Esophagus muscularis mucosa (tissue), 4 donors: ENCODE measurements at regions not wholly inside any gene's neighbourhood (a gene's known extent, or its start where the extent isn't known, plus 50 kb on each side); places are given as distances from the start of the nearest gene placed in this dataset.

Source experiments
- DNase-seq: peaks from one replicate; pipeline ENCODE4 v3.0.0-alpha.2; 2017; ENCODE audit errors: extremely low spot score
- H3K27ac ChIP-seq, 4 donors: fragments of 200-600 bp; sonication (generic); replicated peaks in 1 of 4; 1 replicate in 3 of 4; 2 replicates in 1 of 4; pipeline ENCODE4 v1.5.1; 2016 to 2019; ENCODE audit warnings: mild to moderate bottlenecking in 1 of 4
- H3K27me3 ChIP-seq, 4 donors: fragments of 200-600 bp; sonication (generic); one replicate each; pipeline versions ENCODE4 v1.5.1 to v1.6.0; 2016 to 2019
- H3K36me3 ChIP-seq, 4 donors: fragments of 200-600 bp; sonication (generic); one replicate each; pipeline ENCODE4 v1.5.1; 2016 to 2019
- H3K4me1 ChIP-seq, 4 donors: fragments of 200-600 bp; sonication (generic); one replicate each; pipeline ENCODE4 v1.5.1; 2016 to 2019
- H3K4me3 ChIP-seq, 4 donors: fragments of 200-600 bp; sonication (generic); 1 replicate in 2 of 4; 2 replicates in 2 of 4; pipeline ENCODE4 v1.5.1; 2016 to 2019; ENCODE audit warnings: mild to moderate bottlenecking in 4 of 4, moderate library complexity in 1 of 4
- H3K9me3 ChIP-seq, 4 donors: fragments of 200-600 bp; sonication (generic); 1 replicate in 3 of 4; 2 replicates in 1 of 4; pipeline ENCODE4 v1.5.1; 2016 to 2019
- EP300 ChIP-seq: sonication (generic); formaldehyde crosslinking; IDR thresholded peaks from one replicate; pipeline ENCODE4 v1.6.1; 2017; ENCODE audit warnings: antibody characterized with exemption
- POLR2A ChIP-seq: fragments of 450-650 bp; IDR thresholded peaks from one replicate; pipeline ENCODE4 v1.6.1; 2017; ENCODE audit warnings: antibody characterized with exemption, moderate library complexity, mild to moderate bottlenecking, low read depth
- POLR2AphosphoS5 ChIP-seq, 2 donors: sonication (generic); formaldehyde crosslinking; IDR thresholded peaks; one replicate each; pipeline ENCODE4 v1.6.1; 2017; ENCODE audit warnings: antibody characterized with exemption in 2 of 2
- WGBS: methylation state at CpG from one replicate; pipeline ENCODE4 v1.1.5; 2018; 5-methylcytosine and 5-hydroxymethylcytosine counted together
- intact Hi-C: fragments of 100-400 bp; cut with DNase I; formaldehyde crosslinking; loops from one replicate; pipeline ENCODE4 v1.15.1; 2023
- TF ChIP-seq, protein P1 (sequence below), 3 experiments: fragments of 200-600 bp in 2 of 3; fragments of 450-650 bp in 1 of 3; sonication (generic) in 2 of 3; IDR thresholded peaks; one replicate each; pipeline ENCODE4 v1.5.1; 2017 to 2019; ENCODE audit warnings: antibody characterized with exemption in 3 of 3, mild to moderate bottlenecking in 2 of 3, moderate library complexity in 1 of 3

DNA sequence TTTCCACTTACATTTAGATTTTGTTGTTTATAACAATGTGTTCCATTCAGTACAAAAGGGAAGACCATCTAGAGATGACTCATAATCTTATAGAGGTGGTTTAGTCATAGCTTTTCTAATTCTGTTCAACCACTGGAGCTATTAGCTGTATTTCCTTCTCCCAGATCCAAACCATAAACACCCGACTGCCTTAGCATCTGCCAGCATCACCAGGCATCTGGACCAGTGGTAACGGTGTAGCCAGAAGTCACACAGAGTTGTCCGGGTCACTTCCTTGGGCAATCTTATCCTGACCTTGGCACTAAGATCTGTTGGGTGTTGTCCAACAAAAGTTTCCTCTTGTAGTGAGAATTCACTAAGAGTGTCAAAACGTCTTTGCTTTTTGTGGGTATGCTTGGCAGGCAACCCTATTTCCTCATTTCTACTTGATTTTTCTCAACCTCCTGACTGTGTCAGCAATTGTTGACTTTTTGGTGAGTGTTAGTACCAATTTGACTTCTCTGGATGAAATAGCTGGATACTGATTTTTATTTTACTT, 372.1 kb upstream of the B3GALT2 start:
- Histone ChIP-seq H3K4me3 (no peak overlapping the region), H3K27ac (no peak overlapping the region), H3K27me3 (no peaks in the 10 kb centered on the region), H3K36me3 (no peaks in the 10 kb centered on the region), H3K4me1 (peaks cover 0 to 5% (median 2%) of the 10 kb centered on the region in 4 donors), H3K9me3 (no peaks in the 10 kb centered on the region)
- no peak for DNase-seq
- intact Hi-C loops, result no loop called here
- WGBS, result 40% methylated on average over 4 of the region's 4 CpGs
- TF ChIP-seq POLR2A (no peak), EP300 (no peak), POLR2AphosphoS5 (IDR thresholded peaks at IDR 0.05) (no peak)
- TF ChIP-seq, protein P1, sequence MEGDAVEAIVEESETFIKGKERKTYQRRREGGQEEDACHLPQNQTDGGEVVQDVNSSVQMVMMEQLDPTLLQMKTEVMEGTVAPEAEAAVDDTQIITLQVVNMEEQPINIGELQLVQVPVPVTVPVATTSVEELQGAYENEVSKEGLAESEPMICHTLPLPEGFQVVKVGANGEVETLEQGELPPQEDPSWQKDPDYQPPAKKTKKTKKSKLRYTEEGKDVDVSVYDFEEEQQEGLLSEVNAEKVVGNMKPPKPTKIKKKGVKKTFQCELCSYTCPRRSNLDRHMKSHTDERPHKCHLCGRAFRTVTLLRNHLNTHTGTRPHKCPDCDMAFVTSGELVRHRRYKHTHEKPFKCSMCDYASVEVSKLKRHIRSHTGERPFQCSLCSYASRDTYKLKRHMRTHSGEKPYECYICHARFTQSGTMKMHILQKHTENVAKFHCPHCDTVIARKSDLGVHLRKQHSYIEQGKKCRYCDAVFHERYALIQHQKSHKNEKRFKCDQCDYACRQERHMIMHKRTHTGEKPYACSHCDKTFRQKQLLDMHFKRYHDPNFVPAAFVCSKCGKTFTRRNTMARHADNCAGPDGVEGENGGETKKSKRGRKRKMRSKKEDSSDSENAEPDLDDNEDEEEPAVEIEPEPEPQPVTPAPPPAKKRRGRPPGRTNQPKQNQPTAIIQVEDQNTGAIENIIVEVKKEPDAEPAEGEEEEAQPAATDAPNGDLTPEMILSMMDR (IDR thresholded peaks at IDR 0.05), result no peak

DNA sequence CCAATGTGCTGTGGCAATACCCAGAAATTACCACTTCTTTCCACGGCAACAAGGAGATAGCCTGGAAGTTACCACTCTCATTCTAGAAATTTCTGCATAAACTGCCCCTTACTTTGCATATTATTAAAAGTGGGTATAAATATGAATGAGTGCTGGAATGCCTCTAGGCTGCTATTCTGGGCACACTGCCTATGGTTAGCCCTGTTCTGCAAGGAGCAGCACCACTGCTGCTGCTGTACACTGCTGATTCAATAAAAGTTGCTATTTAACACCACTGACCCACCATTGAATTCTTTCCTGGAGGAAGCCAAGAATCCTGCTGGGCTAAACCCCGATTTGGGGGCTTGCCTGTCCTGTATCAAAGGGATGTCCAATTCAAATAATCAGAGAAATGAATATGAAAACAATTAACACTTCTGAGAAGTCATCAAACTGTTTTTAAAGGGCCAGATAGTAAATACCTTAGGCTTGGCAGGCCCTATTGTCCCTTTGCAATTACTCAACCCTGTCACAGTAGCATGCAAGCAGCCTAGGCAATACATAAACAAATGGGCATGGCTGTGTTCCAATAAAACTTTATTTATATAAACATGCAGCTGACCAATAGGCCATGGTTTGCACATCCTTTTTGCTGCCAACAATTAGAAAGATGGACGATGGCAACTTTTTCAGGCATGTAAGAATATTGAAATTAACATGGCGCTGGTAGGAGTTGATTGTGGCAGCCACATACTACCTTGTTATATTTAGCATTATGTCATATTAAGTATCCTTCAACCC, 369.4 kb upstream of the B3GALT2 start:
- no peak overlapping the region for H3K4me3 ChIP-seq
- no peak overlapping the region for H3K27ac ChIP-seq

DNA sequence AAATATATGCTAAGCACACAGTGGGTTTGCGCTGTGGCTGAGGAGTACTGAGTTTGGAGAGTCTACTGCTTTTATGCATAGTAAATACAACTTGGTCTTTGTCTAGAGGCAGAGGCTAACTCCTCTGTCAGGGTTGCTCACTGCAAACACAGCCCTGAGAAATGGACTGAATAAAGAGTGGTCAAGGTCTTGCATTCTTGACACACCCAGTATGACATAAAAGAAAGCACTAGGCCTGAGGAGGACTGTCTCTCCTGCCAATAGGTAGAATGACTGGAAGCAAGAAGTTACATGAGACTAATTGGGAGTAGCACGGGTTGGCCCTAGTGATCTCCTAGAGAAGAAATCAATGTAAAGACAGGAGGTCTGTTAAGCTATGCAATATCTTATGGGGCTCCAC, 367.2 kb upstream of the B3GALT2 start:
- no peak overlapping the region for H3K27ac ChIP-seq
- H3K9me3 ChIP-seq, result no peaks in the 10 kb centered on the region
- no peaks in the 10 kb centered on the region for H3K27me3 ChIP-seq
- 81% methylated on average over 2 of the region's 2 CpGs for WGBS
- H3K4me1 ChIP-seq, result peaks cover 0 to 1% (median under 1%) of the 10 kb centered on the region in 4 donors
- H3K36me3 ChIP-seq, result no peaks in the 10 kb centered on the region
- intact Hi-C loops, result no loop called here
- DNase-seq, result no peak
- TF ChIP-seq EP300, result no peak
- TF ChIP-seq, protein P1 (IDR thresholded peaks at IDR 0.05), result no peak
- no peak for TF ChIP-seq POLR2AphosphoS5 (IDR thresholded peaks at IDR 0.05)
- TF ChIP-seq POLR2A, result no peak
- H3K4me3 ChIP-seq, result no peak overlapping the region

More for the DNA sequence above, 369.4 kb upstream of the B3GALT2 start:
- TF ChIP-seq POLR2AphosphoS5 (IDR thresholded peaks at IDR 0.05) (no peak), EP300 (no peak), POLR2A (no peak)
- TF ChIP-seq, protein P1 (IDR thresholded peaks at IDR 0.05), result no peak
- no peak for DNase-seq
- Histone ChIP-seq H3K27me3 (no peaks in the 10 kb centered on the region), H3K9me3 (no peaks in the 10 kb centered on the region), H3K36me3 (no peaks in the 10 kb centered on the region), H3K4me1 (peaks cover 0 to 5% (median 2%) of the 10 kb centered on the region in 4 donors)
- WGBS, result 87% methylated on average over 4 of the region's 4 CpGs
- intact Hi-C loops, result no loop called here

DNA sequence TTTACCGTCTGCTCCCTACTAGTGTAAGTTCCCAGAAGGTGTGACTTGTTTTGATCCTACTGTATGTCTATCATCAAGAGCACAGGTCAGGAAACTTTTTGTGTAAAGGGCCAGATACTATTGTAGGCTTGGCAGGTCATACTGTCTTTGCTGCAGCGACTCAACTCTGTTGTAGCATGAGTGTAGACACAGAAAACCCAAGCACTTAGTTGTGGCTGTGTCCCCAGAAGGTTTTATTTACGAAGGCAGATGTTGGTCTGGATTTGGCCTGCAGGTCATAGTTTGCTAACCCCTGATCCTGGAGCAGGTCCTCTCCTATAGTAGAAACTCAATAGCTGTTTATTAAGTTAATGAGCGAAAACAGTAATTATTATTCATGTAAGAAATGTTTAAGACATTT, 365.9 kb upstream of the B3GALT2 start:
- intact Hi-C loops, result no loop called here
- H3K4me3 ChIP-seq, result no peak overlapping the region
- no peak for DNase-seq
- H3K9me3 ChIP-seq, result no peaks in the 10 kb centered on the region
- H3K27ac ChIP-seq, result no peak overlapping the region
- 90% methylated on average over 4 of the region's 4 CpGs for WGBS
- H3K4me1 ChIP-seq, result no peaks in the 10 kb centered on the region
- H3K36me3 ChIP-seq, result no peaks in the 10 kb centered on the region
- TF ChIP-seq POLR2A (no peak), EP300 (no peak), POLR2AphosphoS5 (IDR thresholded peaks at IDR 0.05) (no peak)
- TF ChIP-seq, protein P1 (IDR thresholded peaks at IDR 0.05), result no peak
- no peaks in the 10 kb centered on the region for H3K27me3 ChIP-seq
